ENCODE measurements at regions not wholly inside any gene's neighbourhood (a gene's known extent, or its start where the extent isn't known, plus 50 kb on each side); places are given as distances from the start of the nearest gene placed in this dataset.

DNA sequence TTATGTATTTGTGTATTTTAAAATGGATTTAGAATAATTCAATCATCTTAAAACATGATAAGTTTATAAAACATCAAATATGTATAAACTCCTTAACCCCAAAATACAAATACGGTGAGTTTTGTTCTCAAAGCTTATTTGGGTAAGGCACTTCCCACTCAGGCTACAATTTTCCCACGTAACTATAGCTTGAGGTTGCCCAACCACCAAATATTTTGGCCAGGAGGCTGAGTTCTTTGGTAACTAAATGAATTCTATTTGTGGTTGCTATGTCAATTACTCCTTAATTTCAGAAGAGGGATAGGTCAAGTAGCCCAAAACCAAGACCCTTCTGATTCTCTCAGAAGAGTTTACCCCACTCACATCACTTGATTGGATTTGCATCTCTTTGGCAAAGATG, 70.4 kb downstream of the MYL12B start:
- TF ChIP-seq, protein P1, sequence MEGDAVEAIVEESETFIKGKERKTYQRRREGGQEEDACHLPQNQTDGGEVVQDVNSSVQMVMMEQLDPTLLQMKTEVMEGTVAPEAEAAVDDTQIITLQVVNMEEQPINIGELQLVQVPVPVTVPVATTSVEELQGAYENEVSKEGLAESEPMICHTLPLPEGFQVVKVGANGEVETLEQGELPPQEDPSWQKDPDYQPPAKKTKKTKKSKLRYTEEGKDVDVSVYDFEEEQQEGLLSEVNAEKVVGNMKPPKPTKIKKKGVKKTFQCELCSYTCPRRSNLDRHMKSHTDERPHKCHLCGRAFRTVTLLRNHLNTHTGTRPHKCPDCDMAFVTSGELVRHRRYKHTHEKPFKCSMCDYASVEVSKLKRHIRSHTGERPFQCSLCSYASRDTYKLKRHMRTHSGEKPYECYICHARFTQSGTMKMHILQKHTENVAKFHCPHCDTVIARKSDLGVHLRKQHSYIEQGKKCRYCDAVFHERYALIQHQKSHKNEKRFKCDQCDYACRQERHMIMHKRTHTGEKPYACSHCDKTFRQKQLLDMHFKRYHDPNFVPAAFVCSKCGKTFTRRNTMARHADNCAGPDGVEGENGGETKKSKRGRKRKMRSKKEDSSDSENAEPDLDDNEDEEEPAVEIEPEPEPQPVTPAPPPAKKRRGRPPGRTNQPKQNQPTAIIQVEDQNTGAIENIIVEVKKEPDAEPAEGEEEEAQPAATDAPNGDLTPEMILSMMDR (IDR thresholded peaks at IDR 0.05 in 4 of 5, conservative IDR thresholded peaks at IDR 0.05 in 1 of 5), result no peak
- TF ChIP-seq POLR2A (IDR thresholded peaks at IDR 0.05), result no peak
